Loucy (cell line): ENCODE measurements at regions not wholly inside any gene's neighbourhood (a gene's known extent, or its start where the extent isn't known, plus 50 kb on each side); places are given as distances from the start of the nearest gene placed in this dataset.

Experiments
- CTCF ChIP-seq: fragments of 200-600 bp; sonication (generic); conservative IDR thresholded peaks from 2 replicates; pipeline ENCODE4 v1.5.1; 2014; ENCODE audit warnings: mild to moderate bottlenecking, antibody characterized with exemption, low read length
- EZH2phosphoT487 ChIP-seq: fragments of 200-600 bp; IDR thresholded peaks from 2 replicates; pipeline ENCODE4 v1.6.1; 2018; ENCODE audit warnings: antibody characterized with exemption, mild to moderate bottlenecking, moderate library complexity, borderline replicate concordance

- TF ChIP-seq CTCF (no peak), EZH2phosphoT487 (no peak)
Measured at GRCh38 chr16:8505327-8505991, 84.9 kb downstream of the TMEM114 start.
